ENCODE measurements at regions not wholly inside any gene's neighbourhood (a gene's known extent, or its start where the extent isn't known, plus 50 kb on each side); places are given as distances from the start of the nearest gene placed in this dataset.
A peak's percentile ranks its signal among the peaks of the same experiment; 100 is the strongest.

GRCh38 chr3:162626172-162626571 is 1129.6 kb downstream of the OTOL1 start (continued):
- peak; percentile 8; the same call in 1 of the 2 replicates for TF ChIP-seq SPI1 (IDR thresholded peaks at IDR 0.05; ENCODE audit: borderline replicate concordance, insufficient read depth, low read depth, low read length)
- TF ChIP-seq RUNX3 (IDR thresholded peaks at IDR 0.05; ENCODE audit: low read length) = no peak

- BruUV-seq (replicated peaks) = no TSS peak
- CTCF ChIA-PET = no interaction called here
- H4K20me1 ChIP-seq (ENCODE audit: control insufficient read depth, insufficient read depth) = no peaks in the 10 kb centered on the region
- no peaks in the 10 kb centered on the region for H3K27me3 ChIP-seq (replicated peaks in 1 of 2; ENCODE audit: control insufficient read depth in 2 of 2, insufficient read depth in 2 of 2, low read length in 1 of 2)
- H3K36me3 ChIP-seq (ENCODE audit: control insufficient read depth in 2 of 2, insufficient read depth in 2 of 2, low read length in 1 of 2) = no peaks in the 10 kb centered on the region
- no peak overlapping the region for H3K4me3 ChIP-seq
- 45% methylated on average over 3 of the region's 3 CpGs for WGBS (ENCODE audit: insufficient coverage, insufficient replicate concordance, low lambda C conversion rate, missing lambda C conversion rate)
- no peak for FAIRE-seq
- no peak for DNase-seq (ENCODE audit: low read depth, low spot score)
- TF ChIP-seq NBN (IDR thresholded peaks at IDR 0.05) = no peak
- POLR2A ChIA-PET = no interaction called here
- intact Hi-C loops (cut with micrococcal nuclease; ENCODE audit: unreplicated experiment) (no loop called here), in situ Hi-C loops (cut with MboI) (no loop called here)
- no peak overlapping the region for H2AFZ ChIP-seq (ENCODE audit: control insufficient read depth, low read depth, low read length)
- no peak overlapping the region for H3K4me2 ChIP-seq (ENCODE audit: control insufficient read depth, insufficient read depth)
- no peak for ATAC-seq
- no peak overlapping the region for H3K27ac ChIP-seq (ENCODE audit: control insufficient read depth, insufficient read depth)
- no peak overlapping the region for H3K9ac ChIP-seq (ENCODE audit: control insufficient read depth, insufficient read depth, low read length)
- no peaks in the 10 kb centered on the region for H3K4me1 ChIP-seq (ENCODE audit: control insufficient read depth, insufficient read depth, low read length)
- H3K79me2 ChIP-seq (ENCODE audit: control insufficient read depth, insufficient read depth, low read length) = no peaks in the 10 kb centered on the region
- no peaks in the 10 kb centered on the region for H3K9me3 ChIP-seq (replicated peaks; ENCODE audit: control insufficient read depth, insufficient read depth, low read length)
- RAD21 ChIA-PET (ENCODE audit: unreplicated experiment) = no interaction called here
- SMC1A ChIA-PET (ENCODE audit: uncharacterized antibody, unreplicated experiment) = no interaction called here
These were observed 1131.9 kb downstream of the OTOL1 start for GRCh38 chr3:162628531-162628930.

GRCh38 chr3:162629372-162629771 is 1132.8 kb downstream of the OTOL1 start:
- H3K9me3 ChIP-seq (replicated peaks; ENCODE audit: control insufficient read depth, insufficient read depth, low read length) = no peaks in the 10 kb centered on the region
- no peaks in the 10 kb centered on the region for H3K27me3 ChIP-seq (replicated peaks in 1 of 2; ENCODE audit: control insufficient read depth in 2 of 2, insufficient read depth in 2 of 2, low read length in 1 of 2)
- ChIA-PET POLR2A (no interaction called here), RAD21 (ENCODE audit: unreplicated experiment) (no interaction called here), SMC1A (ENCODE audit: uncharacterized antibody, unreplicated experiment) (interaction anchor here (0.7 kb wide), 1 partner anchor 311 kb away, joined by 3 read pairs; no protein-coding TSS in a partner anchor), CTCF (no interaction called here)
- H3K9ac ChIP-seq (ENCODE audit: control insufficient read depth, insufficient read depth, low read length) = no peak overlapping the region
- in situ Hi-C loops (cut with MboI) = no loop called here
- no peaks in the 10 kb centered on the region for H4K20me1 ChIP-seq (ENCODE audit: control insufficient read depth, insufficient read depth)
- TF ChIP-seq SREBF2 (IDR thresholded peaks at IDR 0.05; ENCODE audit: low read length) (no peak), RELB (IDR thresholded peaks at IDR 0.05; ENCODE audit: low read depth) (no peak), ZNF592 (IDR thresholded peaks at IDR 0.05) (no peak), TAF1 (IDR thresholded peaks at IDR 0.05; ENCODE audit: borderline replicate concordance, low read depth, low read length) (no peak), ZNF217 (IDR thresholded peaks at IDR 0.05) (no peak), ZSCAN29 (IDR thresholded peaks at IDR 0.05) (no peak), HCFC1 (IDR thresholded peaks at IDR 0.05; ENCODE audit: low read length) (no peak), IRF4 (IDR thresholded peaks at IDR 0.05; ENCODE audit: low read depth, low read length) (no peak), SMAD1 (IDR thresholded peaks at IDR 0.05; ENCODE audit: low read depth, partially characterized antibody) (no peak), MAX (IDR thresholded peaks at IDR 0.05; ENCODE audit: low read depth, low read length) (no peak)
- ATAC-seq = no peak
- no peak overlapping the region for H2AFZ ChIP-seq (ENCODE audit: control insufficient read depth, low read depth, low read length)
- H3K4me3 ChIP-seq = no peak overlapping the region
- H3K4me2 ChIP-seq (ENCODE audit: control insufficient read depth, insufficient read depth) = no peak overlapping the region
- FAIRE-seq = no peak
- intact Hi-C loops (cut with micrococcal nuclease; ENCODE audit: unreplicated experiment) = no loop called here
- no peaks in the 10 kb centered on the region for H3K79me2 ChIP-seq (ENCODE audit: control insufficient read depth, insufficient read depth, low read length)
- no TSS peak for BruUV-seq (replicated peaks)
- no peak overlapping the region for H3K27ac ChIP-seq (ENCODE audit: control insufficient read depth, insufficient read depth)
- H3K4me1 ChIP-seq (ENCODE audit: control insufficient read depth, insufficient read depth, low read length) = no peaks in the 10 kb centered on the region
- DNase-seq (ENCODE audit: low read depth, low spot score) = no peak
- H3K36me3 ChIP-seq (ENCODE audit: control insufficient read depth in 2 of 2, insufficient read depth in 2 of 2, low read length in 1 of 2) = no peaks in the 10 kb centered on the region
